ENCODE measurements at regions not wholly inside any gene's neighbourhood (a gene's known extent, or its start where the extent isn't known, plus 50 kb on each side); places are given as distances from the start of the nearest gene placed in this dataset.

DNA sequence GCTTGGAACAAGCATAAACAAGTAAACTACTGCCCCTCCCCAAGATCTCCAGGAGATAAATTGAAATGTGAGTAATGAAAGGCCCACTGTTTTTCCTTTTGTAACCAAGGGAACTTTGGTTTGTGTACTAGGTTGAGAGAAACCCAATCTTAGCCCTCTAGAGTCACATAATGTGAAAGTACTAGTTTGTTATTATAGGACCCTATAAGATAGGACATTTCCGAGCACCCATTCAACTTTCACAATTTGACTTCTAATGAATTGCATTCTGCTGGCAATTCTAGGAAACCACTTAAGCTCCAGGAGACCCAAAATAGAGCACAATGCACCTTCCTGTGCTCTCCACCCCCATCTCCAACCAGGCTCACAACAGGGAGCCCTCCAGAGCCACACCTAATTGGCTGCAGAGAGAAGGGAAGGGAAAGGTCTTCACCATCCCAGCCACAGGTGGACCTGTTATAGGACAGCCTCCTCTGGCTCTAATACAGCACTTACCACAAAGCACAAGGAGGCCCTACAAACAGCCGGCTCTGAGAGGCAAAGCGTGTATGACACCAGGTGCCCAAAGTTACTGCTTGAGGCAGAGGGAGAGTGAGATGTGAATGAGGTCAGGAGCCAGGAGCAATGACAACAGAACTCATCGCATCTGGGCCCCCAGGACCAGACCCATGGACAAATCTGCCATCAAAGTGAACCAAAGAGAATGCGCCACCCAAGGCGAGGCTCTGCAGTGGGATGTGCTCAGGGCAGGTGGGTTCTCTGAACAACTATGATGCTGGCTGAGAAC is 163.3 kb upstream of the NTF3 start:
- Histone ChIP-seq H3K36me3 (ENCODE audit: control insufficient read depth, insufficient read depth, low read length) (no peaks in the 10 kb centered on the region), H3K27me3 (replicated peaks; ENCODE audit: control insufficient read depth, insufficient read depth, low read length) (no peaks in the 10 kb centered on the region; the same call in 1 of the 2 replicates), H3K4me3 (replicated peaks; ENCODE audit: low read depth, low read length) (no peak overlapping the region)
- DNase-seq (ENCODE audit: extremely low read depth, insufficient read length), result no peak
- TF ChIP-seq, protein P1, sequence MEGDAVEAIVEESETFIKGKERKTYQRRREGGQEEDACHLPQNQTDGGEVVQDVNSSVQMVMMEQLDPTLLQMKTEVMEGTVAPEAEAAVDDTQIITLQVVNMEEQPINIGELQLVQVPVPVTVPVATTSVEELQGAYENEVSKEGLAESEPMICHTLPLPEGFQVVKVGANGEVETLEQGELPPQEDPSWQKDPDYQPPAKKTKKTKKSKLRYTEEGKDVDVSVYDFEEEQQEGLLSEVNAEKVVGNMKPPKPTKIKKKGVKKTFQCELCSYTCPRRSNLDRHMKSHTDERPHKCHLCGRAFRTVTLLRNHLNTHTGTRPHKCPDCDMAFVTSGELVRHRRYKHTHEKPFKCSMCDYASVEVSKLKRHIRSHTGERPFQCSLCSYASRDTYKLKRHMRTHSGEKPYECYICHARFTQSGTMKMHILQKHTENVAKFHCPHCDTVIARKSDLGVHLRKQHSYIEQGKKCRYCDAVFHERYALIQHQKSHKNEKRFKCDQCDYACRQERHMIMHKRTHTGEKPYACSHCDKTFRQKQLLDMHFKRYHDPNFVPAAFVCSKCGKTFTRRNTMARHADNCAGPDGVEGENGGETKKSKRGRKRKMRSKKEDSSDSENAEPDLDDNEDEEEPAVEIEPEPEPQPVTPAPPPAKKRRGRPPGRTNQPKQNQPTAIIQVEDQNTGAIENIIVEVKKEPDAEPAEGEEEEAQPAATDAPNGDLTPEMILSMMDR (IDR thresholded peaks at IDR 0.05; ENCODE audit: insufficient read depth, low read length, poor library complexity, severe bottlenecking), result no peak

DNA sequence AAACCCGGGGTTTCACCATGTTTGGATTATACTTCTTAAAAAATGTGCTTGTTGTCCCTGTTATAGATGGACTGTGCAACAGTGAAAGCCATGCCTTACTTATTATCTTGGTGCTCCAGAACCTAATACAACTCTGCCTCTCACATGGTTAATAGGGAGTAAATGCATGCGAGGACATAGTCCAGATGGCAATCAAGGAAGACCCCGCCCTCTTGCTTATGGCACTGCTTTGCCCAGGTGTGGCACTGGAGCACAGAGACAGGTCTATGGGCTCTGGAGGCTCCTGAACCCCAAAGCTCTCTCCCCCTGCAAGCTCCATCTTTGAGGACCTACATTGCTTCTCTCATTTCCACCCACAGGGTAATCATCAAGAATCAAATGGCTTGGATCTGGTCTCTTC is 162.1 kb upstream of the NTF3 start:
- no peak for DNase-seq (ENCODE audit: extremely low read depth, insufficient read length)
- no peaks in the 10 kb centered on the region; the same call in 1 of the 2 replicates for H3K27me3 ChIP-seq (replicated peaks; ENCODE audit: control insufficient read depth, insufficient read depth, low read length)
- H3K36me3 ChIP-seq (ENCODE audit: control insufficient read depth, insufficient read depth, low read length), result no peaks in the 10 kb centered on the region
- H3K4me3 ChIP-seq (replicated peaks; ENCODE audit: low read depth, low read length), result no peak overlapping the region
- TF ChIP-seq, protein P1 (IDR thresholded peaks at IDR 0.05; ENCODE audit: insufficient read depth, low read length, poor library complexity, severe bottlenecking), result no peak

DNA sequence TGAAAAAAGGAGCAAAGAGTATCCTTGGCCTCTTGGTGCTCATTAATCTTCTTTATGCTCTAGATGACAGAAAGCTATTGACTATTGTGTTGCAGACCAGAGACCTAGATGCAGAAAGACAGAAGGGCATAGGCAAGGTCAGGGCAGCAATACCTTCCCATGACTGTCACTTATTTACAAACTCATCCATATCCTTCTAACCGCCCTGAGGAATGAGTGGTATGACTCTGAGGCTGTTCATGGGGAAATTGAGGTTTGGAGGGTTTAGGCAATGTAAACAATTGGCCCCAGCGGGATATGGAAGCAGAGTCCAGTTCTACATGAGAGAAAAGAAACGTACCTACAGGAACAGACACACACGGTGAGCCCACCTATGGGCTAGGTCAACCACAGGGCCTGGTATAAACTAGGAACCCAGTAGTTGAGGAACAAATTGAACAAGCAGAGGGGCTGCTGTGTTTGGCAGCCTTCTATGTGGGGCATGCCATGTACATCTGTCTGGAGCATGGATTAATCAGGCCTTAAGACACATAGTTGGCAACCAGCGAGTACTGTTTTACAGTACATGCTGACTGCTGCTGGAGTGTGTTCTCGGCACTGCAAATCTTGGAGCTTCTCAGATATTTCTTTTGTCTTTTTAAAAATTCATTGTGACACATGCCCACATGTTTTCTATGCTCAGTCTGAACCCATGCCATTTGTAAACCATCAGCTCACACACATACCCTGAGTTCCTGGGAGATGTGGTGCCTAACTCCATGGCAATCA is 159.7 kb upstream of the NTF3 start:
- Histone ChIP-seq H3K27me3 (replicated peaks; ENCODE audit: control insufficient read depth, insufficient read depth, low read length) (no peaks in the 10 kb centered on the region; the same call in none of the 2 replicates), H3K36me3 (ENCODE audit: control insufficient read depth, insufficient read depth, low read length) (no peaks in the 10 kb centered on the region), H3K4me3 (replicated peaks; ENCODE audit: low read depth, low read length) (no peak overlapping the region)
- TF ChIP-seq, protein P1 (IDR thresholded peaks at IDR 0.05; ENCODE audit: insufficient read depth, low read length, poor library complexity, severe bottlenecking), result no peak
- no peak for DNase-seq (ENCODE audit: extremely low read depth, insufficient read length)

DNA sequence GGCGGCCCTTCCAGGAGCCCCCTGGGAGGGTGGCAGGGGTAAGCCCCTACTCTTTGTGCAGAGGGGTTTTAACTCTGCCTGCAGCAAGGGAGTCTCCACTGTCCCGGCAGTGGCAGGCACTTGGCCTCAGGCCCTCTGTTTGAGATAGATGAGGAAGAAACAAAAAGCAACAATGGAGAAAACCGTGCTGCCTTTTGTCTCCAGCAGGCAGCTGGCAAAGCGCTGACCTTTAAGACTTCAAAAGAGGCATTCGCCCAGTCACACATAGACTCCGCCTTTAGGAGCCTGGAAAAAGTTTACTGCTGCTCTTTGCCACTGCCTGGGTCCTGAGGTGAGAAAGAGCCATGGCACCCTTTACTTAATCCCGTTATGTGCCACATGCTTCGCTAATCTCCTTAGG is 158.2 kb upstream of the NTF3 start:
- no peak for DNase-seq (ENCODE audit: extremely low read depth, insufficient read length)
- TF ChIP-seq, protein P1 (IDR thresholded peaks at IDR 0.05; ENCODE audit: insufficient read depth, low read length, poor library complexity, severe bottlenecking), result no peak
- H3K27me3 ChIP-seq (replicated peaks; ENCODE audit: control insufficient read depth, insufficient read depth, low read length), result no peaks in the 10 kb centered on the region; the same call in none of the 2 replicates
- no peaks in the 10 kb centered on the region for H3K36me3 ChIP-seq (ENCODE audit: control insufficient read depth, insufficient read depth, low read length)
- H3K4me3 ChIP-seq (replicated peaks; ENCODE audit: low read depth, low read length), result no peak overlapping the region

DNA sequence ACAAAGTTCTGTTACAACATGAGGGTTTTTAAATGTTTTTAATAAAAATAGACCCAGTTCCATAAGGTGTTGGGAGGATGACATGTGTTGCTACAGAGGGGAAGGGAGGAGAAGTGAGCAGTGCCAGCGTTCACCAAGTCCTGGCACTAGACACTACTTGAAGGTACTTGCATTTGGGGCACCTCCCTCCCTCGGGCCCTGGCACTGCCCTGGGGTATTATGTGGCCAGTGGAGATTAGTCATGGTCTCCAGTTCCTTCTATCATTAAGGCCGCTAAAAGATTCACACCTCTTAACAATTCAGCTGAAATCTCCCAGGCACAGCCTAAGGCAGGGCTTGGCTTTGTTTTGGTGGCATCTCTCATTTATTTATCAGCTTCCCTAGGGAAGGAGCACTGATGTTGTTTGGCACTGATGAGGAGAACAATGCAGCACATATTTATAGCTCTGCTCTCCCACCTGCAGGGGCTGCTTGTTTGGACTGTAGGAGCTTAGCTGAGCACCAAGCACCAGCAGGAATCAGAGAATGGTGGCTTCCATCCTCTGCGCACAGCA is 155.5 kb upstream of the NTF3 start:
- Histone ChIP-seq H3K4me3 (replicated peaks; ENCODE audit: low read depth, low read length) (no peak overlapping the region), H3K27me3 (replicated peaks; ENCODE audit: control insufficient read depth, insufficient read depth, low read length) (no peaks in the 10 kb centered on the region; the same call in none of the 2 replicates), H3K36me3 (ENCODE audit: control insufficient read depth, insufficient read depth, low read length) (no peaks in the 10 kb centered on the region)
- DNase-seq (ENCODE audit: extremely low read depth, insufficient read length), result no peak
- TF ChIP-seq, protein P1 (IDR thresholded peaks at IDR 0.05; ENCODE audit: insufficient read depth, low read length, poor library complexity, severe bottlenecking), result no peak

Measured in GM06990 (cell line).